Karpas-422 (cell line): ENCODE measurements at regions not wholly inside any gene's neighbourhood (a gene's known extent, or its start where the extent isn't known, plus 50 kb on each side); places are given as distances from the start of the nearest gene placed in this dataset.

ENCODE experiments used
- DNase-seq: peaks from one replicate; pipeline ENCODE4 v3.0.0-alpha.2; 2015
- H2AFZ ChIP-seq: fragments of 200-600 bp; sonication (generic); 2 replicates; pipeline ENCODE4 v1.6.1; 2014; ENCODE audit warnings: antibody characterized with exemption, low read length, mixed read lengths
- H3K27ac ChIP-seq: fragments of 200-600 bp; sonication (generic); 2 replicates; pipeline ENCODE4 v1.5.1; 2014; ENCODE audit warnings: mild to moderate bottlenecking, low read length, moderate library complexity
- H3K27me3 ChIP-seq: fragments of 200-600 bp; sonication (generic); 2 replicates; pipeline ENCODE4 v1.6.1; 2014; ENCODE audit warnings: low read length, mixed read lengths
- H3K36me3 ChIP-seq: fragments of 200-600 bp; sonication (generic); 2 replicates; pipeline ENCODE4 v1.6.1; 2014; ENCODE audit warnings: low read length, mixed read lengths; ENCODE audit not compliant: insufficient read depth
- H3K4me1 ChIP-seq: fragments of 200-600 bp; sonication (generic); 2 replicates; pipeline ENCODE4 v1.6.1; 2014; ENCODE audit warnings: mild to moderate bottlenecking, low read length, mixed read lengths
- H3K4me2 ChIP-seq: fragments of 200-600 bp; sonication (generic); 2 replicates; pipeline ENCODE4 v1.6.1; 2014; ENCODE audit warnings: low read length, low read depth, mild to moderate bottlenecking; ENCODE audit not compliant: poor library complexity, severe bottlenecking
- H3K4me3 ChIP-seq: fragments of 200-600 bp; sonication (generic); 2 replicates; pipeline ENCODE4 v1.5.1; 2014; ENCODE audit warnings: mild to moderate bottlenecking, antibody characterized with exemption, low read length, mixed read lengths
- H3K79me2 ChIP-seq: fragments of 200-600 bp; sonication (generic); 2 replicates; pipeline ENCODE4 v1.6.1; 2014; ENCODE audit warnings: mild to moderate bottlenecking, low read length, mixed read lengths
- H3K9ac ChIP-seq: fragments of 200-600 bp; sonication (generic); 2 replicates; pipeline ENCODE4 v1.6.0; 2014; ENCODE audit warnings: low read length
- H3K9me2 ChIP-seq: fragments of 200-600 bp; sonication (generic), shearing (Covaris generic); replicated peaks from 2 replicates; pipeline ENCODE4 v1.6.0; 2014; ENCODE audit warnings: mild to moderate bottlenecking, low read length, moderate library complexity; ENCODE audit not compliant: insufficient read depth
- H3K9me3 ChIP-seq: fragments of 300-700, 200-600 bp; sonication (generic); 2 replicates; pipeline ENCODE4 v1.6.1; 2014; ENCODE audit warnings: low read length, mixed read lengths
- H4K20me1 ChIP-seq: fragments of 200-600 bp; sonication (generic); 2 replicates; pipeline ENCODE4 v1.6.1; 2014; ENCODE audit warnings: mild to moderate bottlenecking, antibody characterized with exemption, low read length, low read depth; ENCODE audit not compliant: insufficient read depth

DNA sequence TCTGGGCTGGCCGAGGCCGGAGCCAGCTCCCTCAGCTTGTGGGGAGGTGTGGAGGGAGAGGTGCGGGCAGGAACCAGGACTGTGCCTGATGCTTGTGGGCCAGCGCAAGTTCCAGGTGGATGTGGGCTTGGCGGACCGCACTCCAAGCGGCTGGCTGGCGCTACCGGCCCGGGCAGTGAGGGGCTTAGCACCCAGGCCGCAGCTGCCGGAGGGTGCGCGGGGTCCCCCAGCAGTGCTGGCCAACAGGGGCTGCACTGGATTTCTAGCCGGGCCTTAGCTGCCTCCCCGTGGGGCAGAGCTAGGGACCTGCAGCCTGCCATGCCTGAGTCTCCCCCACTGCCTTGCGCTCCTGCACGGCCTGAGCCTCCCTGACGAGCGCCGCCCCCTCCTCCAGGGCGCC is 242.8 kb downstream of the CCSER2 start:
- no peaks in the 10 kb centered on the region for H4K20me1 ChIP-seq
- no peaks in the 10 kb centered on the region for H3K27me3 ChIP-seq
- no peak overlapping the region for H2AFZ ChIP-seq
- H3K9me3 ChIP-seq, result no peaks in the 10 kb centered on the region
- no peak for DNase-seq
- H3K9me2 ChIP-seq, result no peaks in the 10 kb centered on the region
- H3K27ac ChIP-seq, result no peak overlapping the region
- H3K4me1 ChIP-seq, result no peaks in the 10 kb centered on the region; the same call in 1 of the 2 replicates
- H3K4me2 ChIP-seq, result no peak overlapping the region
- H3K4me3 ChIP-seq, result no peak overlapping the region
- no peaks in the 10 kb centered on the region for H3K36me3 ChIP-seq
- H3K9ac ChIP-seq, result no peak overlapping the region
- no peaks in the 10 kb centered on the region for H3K79me2 ChIP-seq

DNA sequence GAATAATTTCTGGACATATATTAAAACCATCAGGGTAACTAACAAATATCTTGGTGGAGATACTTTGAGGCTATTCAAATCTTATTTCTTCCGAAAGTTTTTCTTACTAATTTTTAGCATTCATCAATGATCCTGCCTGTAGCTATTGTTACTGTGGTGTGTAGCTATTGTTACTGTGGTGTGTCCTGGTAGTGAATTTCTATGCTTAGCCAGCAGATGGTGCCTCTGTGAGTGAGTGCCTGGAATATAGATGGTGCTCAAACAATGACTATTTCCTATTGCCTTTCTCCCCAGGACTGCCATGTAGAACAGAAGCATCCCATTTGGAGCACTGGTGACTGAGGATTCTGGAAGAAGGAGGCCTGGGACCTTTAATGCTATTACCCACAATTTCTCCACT is 245.7 kb downstream of the CCSER2 start:
- no peak overlapping the region for H3K4me2 ChIP-seq
- H3K9me3 ChIP-seq, result no peaks in the 10 kb centered on the region
- H3K4me1 ChIP-seq, result no peaks in the 10 kb centered on the region
- H3K9ac ChIP-seq, result no peak overlapping the region
- H3K27me3 ChIP-seq, result no peaks in the 10 kb centered on the region
- H3K27ac ChIP-seq, result no peak overlapping the region
- H3K36me3 ChIP-seq, result no peaks in the 10 kb centered on the region
- H3K9me2 ChIP-seq, result no peaks in the 10 kb centered on the region
- H3K4me3 ChIP-seq, result no peak overlapping the region
- DNase-seq, result no peak
- H3K79me2 ChIP-seq, result no peaks in the 10 kb centered on the region
- no peak overlapping the region for H2AFZ ChIP-seq
- no peaks in the 10 kb centered on the region for H4K20me1 ChIP-seq

DNA sequence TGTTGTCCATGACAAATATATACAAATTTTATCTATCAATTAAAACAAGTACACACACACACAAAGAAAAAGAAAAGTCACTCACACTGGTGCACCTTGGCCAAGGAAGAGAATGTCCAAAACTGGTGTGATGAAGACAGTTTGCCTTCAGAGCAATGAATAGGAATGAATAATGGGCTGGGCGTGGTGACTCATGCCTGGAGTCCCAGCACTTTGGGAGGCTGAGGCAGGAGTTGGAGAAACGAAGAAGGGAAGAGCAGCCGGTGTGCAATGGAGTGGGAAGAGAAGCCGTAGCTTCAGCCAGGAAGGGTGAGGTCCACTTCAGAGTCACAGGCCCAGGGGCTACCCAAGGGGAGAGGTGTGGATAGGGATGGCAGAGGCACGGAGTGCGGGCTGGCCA is 253.6 kb downstream of the CCSER2 start:
- H3K27ac ChIP-seq, result no peak overlapping the region
- H2AFZ ChIP-seq, result no peak overlapping the region
- no peaks in the 10 kb centered on the region for H3K79me2 ChIP-seq
- H3K4me3 ChIP-seq, result no peak overlapping the region
- no peak overlapping the region for H3K4me2 ChIP-seq
- no peaks in the 10 kb centered on the region for H3K9me2 ChIP-seq
- no peaks in the 10 kb centered on the region for H3K9me3 ChIP-seq
- no peaks in the 10 kb centered on the region for H3K27me3 ChIP-seq
- H3K4me1 ChIP-seq, result no peaks in the 10 kb centered on the region
- H3K36me3 ChIP-seq, result no peaks in the 10 kb centered on the region
- no peak overlapping the region for H3K9ac ChIP-seq
- no peaks in the 10 kb centered on the region for H4K20me1 ChIP-seq
- no peak for DNase-seq

DNA sequence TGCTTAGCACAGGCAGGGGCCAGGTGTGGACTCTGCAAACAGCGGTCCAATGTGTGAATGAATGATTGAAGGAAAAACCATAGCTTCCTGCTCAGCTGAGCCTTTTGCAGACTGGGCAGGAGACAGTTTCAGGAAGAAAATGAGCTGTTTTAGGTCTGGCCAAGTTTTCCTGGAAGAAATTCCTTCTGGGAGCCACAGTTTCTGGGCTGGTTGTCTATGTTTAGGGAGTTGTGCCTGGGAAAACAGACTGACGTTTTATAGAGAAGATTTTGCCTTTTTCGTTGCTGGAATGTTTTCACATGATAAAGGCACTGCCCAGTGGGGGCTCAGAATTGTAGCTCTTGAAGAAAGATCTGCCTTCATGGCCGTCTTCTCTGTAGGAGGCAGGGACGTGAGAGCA is 255.1 kb downstream of the CCSER2 start:
- Histone ChIP-seq H4K20me1 (no peaks in the 10 kb centered on the region), H3K4me3 (no peak overlapping the region), H3K27ac (no peak overlapping the region), H3K27me3 (no peaks in the 10 kb centered on the region), H3K4me2 (no peak overlapping the region), H3K9ac (no peak overlapping the region), H3K36me3 (no peaks in the 10 kb centered on the region), H3K9me3 (no peaks in the 10 kb centered on the region), H2AFZ (no peak overlapping the region), H3K9me2 (no peaks in the 10 kb centered on the region), H3K4me1 (no peaks in the 10 kb centered on the region), H3K79me2 (no peaks in the 10 kb centered on the region)
- DNase-seq, result no peak

DNA sequence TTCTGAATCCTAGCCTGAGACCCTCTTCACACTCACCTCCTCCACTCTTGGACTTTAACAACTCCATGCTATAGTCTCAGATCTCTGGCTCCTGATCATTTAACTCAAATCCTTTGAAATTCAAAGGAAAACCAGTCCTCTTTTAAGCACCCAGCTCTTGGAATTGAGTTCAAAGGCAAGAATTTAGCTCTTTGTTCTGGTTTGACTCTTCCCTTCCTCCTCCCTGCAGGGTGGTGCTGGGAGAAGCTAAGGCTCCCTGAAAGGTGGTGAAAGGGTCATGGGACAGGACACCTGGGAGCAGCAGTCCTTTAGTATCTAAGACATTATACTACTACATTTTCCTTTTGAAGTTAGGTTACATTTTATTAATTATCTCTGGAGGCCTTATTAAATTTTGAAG is 259.4 kb downstream of the CCSER2 start:
- H3K9ac ChIP-seq, result no peak overlapping the region
- H2AFZ ChIP-seq, result no peak overlapping the region
- no peaks in the 10 kb centered on the region for H3K4me1 ChIP-seq
- H3K36me3 ChIP-seq, result no peaks in the 10 kb centered on the region
- H3K9me2 ChIP-seq, result no peaks in the 10 kb centered on the region
- H3K27me3 ChIP-seq, result no peaks in the 10 kb centered on the region
- no peak overlapping the region for H3K27ac ChIP-seq
- no peaks in the 10 kb centered on the region for H3K9me3 ChIP-seq
- H3K4me2 ChIP-seq, result no peak overlapping the region
- H3K4me3 ChIP-seq, result no peak overlapping the region
- no peak for DNase-seq
- no peaks in the 10 kb centered on the region for H3K79me2 ChIP-seq
- H4K20me1 ChIP-seq, result no peaks in the 10 kb centered on the region

DNA sequence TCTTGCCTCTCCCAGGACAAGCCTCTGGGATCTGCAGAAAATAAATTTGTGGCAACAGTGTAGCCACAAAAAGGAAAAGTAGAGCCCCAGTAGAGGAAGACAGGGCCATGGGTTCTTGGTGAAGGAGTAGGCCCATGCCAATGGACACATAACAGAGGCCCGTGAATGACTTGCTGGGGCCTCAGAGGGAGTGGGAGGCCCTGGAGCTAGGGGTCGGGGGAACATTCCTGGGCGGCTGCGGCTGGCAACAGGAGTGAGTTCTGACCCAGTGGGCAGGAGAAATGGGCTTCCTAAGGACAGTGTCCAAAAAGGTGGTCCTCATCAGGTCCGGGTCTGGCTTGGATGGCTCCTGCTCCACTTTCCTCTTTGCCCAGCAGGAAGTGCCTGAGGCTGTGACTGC is 260.0 kb downstream of the CCSER2 start:
- H3K27ac ChIP-seq, result no peak overlapping the region
- no peaks in the 10 kb centered on the region for H4K20me1 ChIP-seq
- no peak overlapping the region for H3K4me3 ChIP-seq
- H3K36me3 ChIP-seq, result no peaks in the 10 kb centered on the region
- no peak for DNase-seq
- no peaks in the 10 kb centered on the region for H3K9me3 ChIP-seq
- H3K9me2 ChIP-seq, result no peaks in the 10 kb centered on the region
- H3K79me2 ChIP-seq, result no peaks in the 10 kb centered on the region
- no peaks in the 10 kb centered on the region for H3K4me1 ChIP-seq
- no peaks in the 10 kb centered on the region for H3K27me3 ChIP-seq
- no peak overlapping the region for H3K9ac ChIP-seq
- no peak overlapping the region for H2AFZ ChIP-seq
- H3K4me2 ChIP-seq, result no peak overlapping the region

DNA sequence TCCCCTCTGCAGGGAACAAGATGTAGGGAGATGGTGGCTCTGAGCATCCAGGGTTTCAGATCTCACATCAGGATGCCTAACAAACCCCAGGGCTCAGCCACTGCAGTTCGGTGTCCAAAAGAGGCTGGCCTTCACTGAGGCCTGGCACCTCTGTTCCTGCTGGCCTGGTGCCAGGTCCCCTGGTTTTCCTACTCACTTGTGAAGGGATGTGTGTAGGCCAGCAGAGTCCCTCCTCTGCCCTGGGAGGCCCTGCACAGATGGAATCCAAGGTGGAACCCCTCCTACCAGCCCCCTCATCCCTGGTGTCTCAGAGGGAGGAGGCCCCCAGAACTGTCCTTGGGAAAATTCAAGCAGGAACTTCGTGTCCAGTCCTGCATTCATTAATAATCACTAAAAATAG is 260.6 kb downstream of the CCSER2 start:
- no peak for DNase-seq
- Histone ChIP-seq H4K20me1 (no peaks in the 10 kb centered on the region), H3K36me3 (no peaks in the 10 kb centered on the region), H3K9ac (no peak overlapping the region), H3K79me2 (no peaks in the 10 kb centered on the region), H3K4me1 (no peaks in the 10 kb centered on the region), H3K27ac (no peak overlapping the region), H3K27me3 (no peaks in the 10 kb centered on the region), H3K9me2 (no peaks in the 10 kb centered on the region), H3K4me3 (no peak overlapping the region), H3K4me2 (no peak overlapping the region), H3K9me3 (no peaks in the 10 kb centered on the region), H2AFZ (no peak overlapping the region)

DNA sequence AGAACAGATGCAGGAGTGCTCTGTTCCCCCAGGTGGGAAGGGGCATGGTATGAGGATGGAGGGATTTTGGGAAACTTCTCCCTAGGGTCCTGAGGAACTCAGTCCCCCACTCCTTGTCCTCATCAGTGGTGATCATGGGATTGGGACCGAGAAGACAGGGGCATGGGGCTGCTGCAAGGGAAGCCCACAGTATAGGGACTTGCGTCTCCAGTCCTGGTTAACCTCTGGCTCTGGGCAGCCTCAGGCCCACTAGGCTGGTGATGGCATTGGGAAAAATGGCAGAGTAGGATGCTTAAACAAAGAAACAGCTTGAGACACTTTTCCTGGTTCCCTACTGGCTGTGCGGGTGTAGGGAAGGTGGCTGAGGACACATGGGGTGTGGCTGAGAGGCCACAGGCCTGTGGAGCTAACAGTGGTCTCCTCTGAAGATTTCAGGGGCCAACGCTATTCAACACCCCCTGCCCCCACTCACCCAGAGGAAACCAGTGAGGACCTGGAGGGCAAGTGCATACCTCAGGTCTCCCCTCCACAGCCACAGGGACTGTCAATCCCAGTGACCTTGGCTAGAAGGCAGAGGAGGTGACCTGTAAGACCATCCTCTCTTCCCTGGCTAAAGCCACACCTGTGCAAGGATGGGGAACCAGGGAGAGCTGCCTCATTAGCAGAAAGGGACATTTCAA is 261.3 kb downstream of the CCSER2 start:
- H3K9me2 ChIP-seq, result no peaks in the 10 kb centered on the region
- no peaks in the 10 kb centered on the region for H3K27me3 ChIP-seq

More for the DNA sequence above, 261.3 kb downstream of the CCSER2 start:
- Histone ChIP-seq H3K36me3 (no peaks in the 10 kb centered on the region), H3K9ac (no peak overlapping the region), H3K9me3 (no peaks in the 10 kb centered on the region), H3K4me3 (no peak overlapping the region), H4K20me1 (no peaks in the 10 kb centered on the region), H3K79me2 (no peaks in the 10 kb centered on the region), H3K4me1 (no peaks in the 10 kb centered on the region), H2AFZ (no peak overlapping the region), H3K27ac (no peak overlapping the region), H3K4me2 (no peak overlapping the region)
- DNase-seq, result no peak
